ENCODE measurements at regions not wholly inside any gene's neighbourhood (a gene's known extent, or its start where the extent isn't known, plus 50 kb on each side); places are given as distances from the start of the nearest gene placed in this dataset.

DNA sequence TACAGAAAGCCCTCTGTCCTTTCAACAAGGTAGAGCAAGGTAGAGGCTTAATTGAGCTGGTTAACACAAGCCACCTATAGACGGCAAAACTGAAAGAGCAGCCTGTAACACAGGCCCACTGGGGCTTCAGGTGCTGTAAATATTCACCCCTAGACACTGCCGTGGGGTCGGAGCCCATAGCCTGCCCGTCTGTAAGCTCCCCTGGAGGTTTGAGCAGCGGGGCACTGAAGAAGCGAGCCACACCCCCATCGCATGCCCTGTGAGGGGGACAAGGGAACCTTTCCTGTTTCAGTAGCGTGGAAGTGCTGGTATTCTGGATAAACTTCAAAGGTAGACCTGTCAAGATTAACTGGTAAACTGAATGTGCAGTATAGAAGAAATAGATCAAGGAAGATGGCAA, 160.4 kb downstream of the TPBG start:
- TF ChIP-seq POLR2AphosphoS5 (IDR thresholded peaks at IDR 0.05): no peak
- TF ChIP-seq POLR2A (IDR thresholded peaks at IDR 0.05): no peak
- no peak for TF ChIP-seq CTCF (IDR thresholded peaks at IDR 0.05)
- no peak for TF ChIP-seq EP300 (IDR thresholded peaks at IDR 0.05)

All from suprapubic skin (tissue), 4 donors.